SK-N-MC (cell line): ENCODE measurements at regions not wholly inside any gene's neighbourhood (a gene's known extent, or its start where the extent isn't known, plus 50 kb on each side); places are given as distances from the start of the nearest gene placed in this dataset.

ENCODE experiments used
- EZH2 ChIP-seq: fragments of 200-600 bp; sonication (generic); IDR thresholded peaks from one replicate; pipeline ENCODE4 v1.6.1; 2017; ENCODE audit warnings: antibody characterized with exemption
- FOXP2 ChIP-seq: optimal IDR thresholded peaks from 2 replicates; pipeline ENCODE3; 2011; ENCODE audit warnings: mild to moderate bottlenecking, moderate library complexity; ENCODE audit not compliant: insufficient read depth; ENCODE audit errors: extremely low read length, control extremely low read depth
- POLR2AphosphoS5 ChIP-seq: IDR thresholded peaks from 2 replicates; pipeline ENCODE4 v1.6.1; 2012; ENCODE audit warnings: mild to moderate bottlenecking, low read depth, low read length, borderline replicate concordance

DNA sequence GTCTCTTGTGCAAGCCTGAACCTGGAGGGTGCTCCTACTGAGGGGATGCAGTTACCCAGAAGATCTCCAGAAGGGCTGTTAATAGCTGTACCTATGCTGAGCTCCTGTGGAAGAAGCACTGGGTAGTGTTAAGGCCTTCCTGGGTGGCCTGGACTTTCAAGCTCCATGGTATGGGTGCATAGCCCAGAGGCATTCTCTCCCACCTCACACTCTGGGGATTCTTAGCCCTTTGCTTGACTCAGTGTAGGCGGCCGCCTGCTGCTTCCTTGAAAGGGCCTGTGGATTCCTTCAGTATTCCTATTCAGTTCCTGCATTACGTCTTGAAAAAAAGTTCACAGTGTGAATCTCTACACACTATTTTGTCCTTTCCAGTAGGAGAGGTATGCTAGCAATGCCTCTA is 235.7 kb upstream of the MAGEB16 start:
- no peak for TF ChIP-seq EZH2
- no peak for TF ChIP-seq POLR2AphosphoS5
- TF ChIP-seq FOXP2 = no peak
